Activated naive CD4-positive, alpha-beta T cell treated with anti-CD3 and anti-CD28 coated beads for 36 hours (primary cell): ENCODE measurements at regions not wholly inside any gene's neighbourhood (a gene's known extent, or its start where the extent isn't known, plus 50 kb on each side); places are given as distances from the start of the nearest gene placed in this dataset.
"Not testable (repeated sequence)": the region's sequence is repeated elsewhere in the genome, so short reads cannot be mapped to it uniquely, and the experiment has no call there.

Source experiments
- CTCF ChIA-PET: fragments of 350-600 bp; sonication (Branson Sonifier 250); formaldehyde crosslinking; loops from one replicate; lab custom pipeline; 2021; ENCODE audit warnings: antibody characterized with exemption; lab: Charles Lee
- DNase-seq: peaks from one replicate; pipeline ENCODE4 v3.0.0-alpha.2; 2020
- H3K27ac Mint-ChIP-seq: one replicate; pipeline ENCODE4 v1.8.0; 2021; ENCODE audit warnings: mild to moderate bottlenecking, mixed read lengths
- H3K27me3 Mint-ChIP-seq: one replicate; pipeline ENCODE4 v1.8.0; 2021; ENCODE audit warnings: low read depth, mixed read lengths
- H3K36me3 Mint-ChIP-seq: one replicate; pipeline ENCODE4 v1.8.0; 2021; ENCODE audit warnings: low read depth, mixed read lengths
- H3K4me1 Mint-ChIP-seq: one replicate; pipeline ENCODE4 v1.8.0; 2021; ENCODE audit warnings: low read depth, mixed read lengths
- H3K4me3 Mint-ChIP-seq: one replicate; pipeline ENCODE4 v1.8.0; 2021; ENCODE audit warnings: mild to moderate bottlenecking, moderate library complexity, mixed read lengths
- H3K9me3 Mint-ChIP-seq: one replicate; pipeline ENCODE4 v1.8.0; 2021; ENCODE audit warnings: mixed read lengths
- intact Hi-C: fragments of 100-400 bp; cut with micrococcal nuclease; formaldehyde crosslinking; loops from one replicate; pipeline ENCODE4 v1.15.1; 2023

DNA sequence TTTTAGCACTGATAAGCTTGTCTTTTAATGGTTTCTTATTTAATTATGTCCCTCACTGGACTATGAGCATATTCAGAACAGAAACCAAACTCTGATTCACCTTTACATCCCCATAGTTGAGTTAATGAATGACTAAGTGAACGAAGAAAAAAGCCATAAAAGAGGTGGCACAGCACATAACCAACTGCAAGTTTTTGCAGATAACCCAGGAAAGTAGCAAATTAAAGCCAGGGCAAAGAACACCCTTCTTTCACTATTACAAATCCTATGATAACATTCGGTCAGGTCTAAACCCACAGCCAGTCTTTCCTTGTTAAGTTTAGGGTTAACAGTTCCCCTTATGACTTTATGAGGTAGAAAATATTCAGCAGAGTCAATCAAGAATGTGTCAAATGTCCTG, 102.7 kb downstream of the RIN2 start:
- Mint-ChIP-seq H3K9me3 (no peaks in the 10 kb centered on the region), H3K27me3 (peaks cover 11% of the 10 kb centered on the region), H3K36me3 (no peaks in the 10 kb centered on the region), H3K27ac (no peak overlapping the region), H3K4me1 (no peaks in the 10 kb centered on the region), H3K4me3 (no peak overlapping the region)
- CTCF ChIA-PET: no interaction called here
- DNase-seq: no peak
- intact Hi-C loops: no loop called here

DNA sequence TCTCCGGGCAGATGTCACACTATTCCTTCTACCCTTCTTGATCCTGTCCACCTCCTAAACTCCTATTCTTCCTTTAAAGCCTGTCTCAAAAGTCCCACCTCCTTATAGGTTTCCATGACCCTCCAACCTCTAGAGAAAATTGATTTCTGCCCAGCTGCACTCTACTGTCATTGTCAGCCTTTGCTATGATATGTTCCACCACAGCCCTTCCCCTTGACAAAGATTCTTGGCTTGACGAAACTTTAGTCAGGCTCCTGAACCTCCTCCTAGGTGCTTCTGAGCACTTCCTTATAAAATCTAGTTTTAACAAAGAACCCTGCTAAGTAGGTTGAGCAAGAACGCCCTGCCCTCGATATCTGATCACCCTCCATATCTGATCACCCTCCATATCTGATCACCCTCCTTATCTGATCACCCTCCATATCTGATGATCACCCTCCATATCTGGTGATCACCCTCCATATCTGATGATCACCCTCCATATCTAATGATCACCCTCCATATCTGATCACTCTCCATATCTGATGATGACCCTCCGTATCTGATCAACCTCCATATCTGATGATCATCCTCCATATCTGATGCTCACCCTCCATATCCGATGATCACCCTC, 103.2 kb downstream of the RIN2 start:
- intact Hi-C loops: no loop called here
- no peak overlapping the region for H3K4me3 Mint-ChIP-seq
- H3K27ac Mint-ChIP-seq: no peak overlapping the region
- no peaks in the 10 kb centered on the region for H3K9me3 Mint-ChIP-seq
- no peak for DNase-seq
- H3K4me1 Mint-ChIP-seq: no peaks in the 10 kb centered on the region
- CTCF ChIA-PET: no interaction called here
- H3K36me3 Mint-ChIP-seq: no peaks in the 10 kb centered on the region
- peaks cover 11% of the 10 kb centered on the region for H3K27me3 Mint-ChIP-seq

DNA sequence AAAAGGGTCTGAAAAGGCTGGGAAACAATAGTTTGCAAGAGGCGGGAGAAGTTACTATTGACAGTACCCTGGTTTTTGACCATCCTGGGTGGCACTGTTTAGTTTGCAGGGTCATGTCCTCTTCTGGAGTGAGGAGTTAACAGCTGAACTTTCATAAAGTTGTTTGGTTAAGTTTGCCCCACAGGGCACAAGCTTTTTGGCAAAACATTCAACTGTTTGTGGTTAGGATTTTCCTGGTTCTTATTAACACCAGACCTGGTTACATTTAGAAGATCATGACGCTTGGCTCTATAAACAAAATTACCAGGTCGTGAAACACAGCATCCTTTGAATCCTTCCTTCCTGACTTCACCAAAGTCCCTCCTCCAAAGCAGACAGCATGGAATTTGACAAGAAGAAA, 106.1 kb downstream of the RIN2 start:
- CTCF ChIA-PET: no interaction called here
- H3K4me3 Mint-ChIP-seq: no peak overlapping the region
- no peaks in the 10 kb centered on the region for H3K36me3 Mint-ChIP-seq
- DNase-seq: no peak
- H3K27me3 Mint-ChIP-seq: peaks cover 14% of the 10 kb centered on the region
- H3K27ac Mint-ChIP-seq: no peak overlapping the region
- H3K9me3 Mint-ChIP-seq: no peaks in the 10 kb centered on the region
- intact Hi-C loops: no loop called here
- H3K4me1 Mint-ChIP-seq: no peaks in the 10 kb centered on the region

DNA sequence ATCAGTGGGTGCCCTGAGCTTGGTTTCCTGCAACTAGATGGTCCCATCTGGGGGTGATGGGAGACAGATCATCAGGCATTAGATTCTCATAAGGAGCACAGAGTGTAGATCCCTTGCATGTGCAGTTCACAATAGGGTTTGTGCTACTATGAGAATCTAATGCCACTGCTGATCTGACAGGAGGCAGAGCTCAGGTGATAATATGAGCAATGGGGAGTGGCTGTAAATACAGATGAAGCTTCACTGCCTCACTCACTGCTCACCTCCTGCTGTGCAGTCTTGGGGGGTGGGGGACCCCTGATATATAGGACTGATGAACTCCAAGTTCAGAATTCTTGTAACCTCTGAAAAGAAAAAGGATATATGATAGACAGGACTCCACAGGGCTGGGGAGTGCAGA, 108.0 kb downstream of the RIN2 start:
- Mint-ChIP-seq H3K36me3 (no peaks in the 10 kb centered on the region), H3K27ac (no peak overlapping the region), H3K27me3 (peaks cover 17% of the 10 kb centered on the region), H3K4me1 (no peaks in the 10 kb centered on the region), H3K4me3 (no peak overlapping the region), H3K9me3 (no peaks in the 10 kb centered on the region)
- intact Hi-C loops: no loop called here
- no peak for DNase-seq
- CTCF ChIA-PET: interaction anchor here (0.7 kb wide), 1 partner anchor 79 kb away, joined by 4 read pairs; no protein-coding TSS in a partner anchor

DNA sequence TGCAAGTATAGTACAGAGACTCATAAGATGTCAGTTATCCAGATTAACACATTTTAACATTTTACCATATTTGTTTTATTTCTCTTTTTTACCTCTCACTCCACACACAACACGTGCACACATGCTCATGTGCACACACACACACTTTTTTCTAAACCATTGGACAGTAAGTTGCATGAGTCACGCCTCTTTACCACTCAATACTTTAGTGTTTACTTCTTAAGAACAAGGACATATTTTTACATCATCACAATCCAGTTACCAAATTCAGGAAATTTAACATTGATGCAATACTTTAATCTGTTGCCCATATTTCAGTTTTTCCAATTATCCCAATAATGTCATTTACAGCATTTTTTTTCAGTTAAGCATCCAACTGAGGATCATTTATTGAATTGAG, 109.0 kb downstream of the RIN2 start:
- DNase-seq: no peak
- no peak overlapping the region for H3K27ac Mint-ChIP-seq
- CTCF ChIA-PET: no interaction called here
- no peaks in the 10 kb centered on the region for H3K36me3 Mint-ChIP-seq
- intact Hi-C loops: no loop called here
- H3K27me3 Mint-ChIP-seq: peaks cover 13% of the 10 kb centered on the region
- no peaks in the 10 kb centered on the region for H3K4me1 Mint-ChIP-seq
- H3K9me3 Mint-ChIP-seq: no peaks in the 10 kb centered on the region
- no peak overlapping the region for H3K4me3 Mint-ChIP-seq

DNA sequence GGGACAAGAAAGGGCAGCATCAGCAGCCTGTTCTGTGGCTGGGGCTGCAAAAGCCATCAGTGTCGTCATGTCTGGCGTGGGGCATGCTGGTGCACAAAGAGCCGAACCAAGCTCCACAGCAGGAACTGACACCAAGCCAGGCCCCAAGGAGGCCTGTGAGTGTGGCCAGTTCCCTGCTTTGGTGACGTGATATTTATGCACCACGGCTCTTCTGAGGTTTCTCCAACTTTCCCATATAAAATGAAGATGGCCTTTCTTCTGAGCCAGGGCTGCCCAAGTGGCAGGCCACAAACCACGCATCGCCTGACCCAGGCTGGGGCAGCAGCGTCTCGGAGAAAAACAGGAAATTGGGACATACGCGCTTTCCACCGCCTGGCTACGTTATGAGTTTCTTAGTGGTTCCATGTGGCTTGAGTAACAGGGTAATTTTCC, 109.9 kb downstream of the RIN2 start:
- Mint-ChIP-seq H3K4me3 (no peak overlapping the region), H3K4me1 (no peaks in the 10 kb centered on the region), H3K27me3 (peaks cover 9% of the 10 kb centered on the region), H3K9me3 (no peaks in the 10 kb centered on the region), H3K27ac (no peak overlapping the region), H3K36me3 (no peaks in the 10 kb centered on the region)
- CTCF ChIA-PET: no interaction called here
- DNase-seq: no peak
- intact Hi-C loops: no loop called here

DNA sequence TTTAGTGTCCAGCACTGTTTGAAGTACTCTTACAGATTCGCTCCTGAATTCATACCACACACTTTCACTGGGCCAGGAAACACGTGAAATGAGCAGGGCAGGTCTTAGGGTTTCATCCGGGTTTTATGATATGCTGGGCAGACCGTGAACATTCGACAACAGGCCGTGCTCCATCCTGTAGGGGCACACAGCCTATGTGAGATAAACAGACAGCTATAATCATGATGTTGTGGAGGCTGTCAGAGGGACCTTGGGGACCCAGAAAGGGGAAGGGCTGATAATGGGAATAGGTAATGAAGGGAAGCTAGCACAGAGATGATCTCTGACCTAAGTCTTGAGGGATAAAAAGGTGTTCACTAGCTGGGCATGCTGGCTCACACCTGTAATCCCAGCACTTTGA, 110.4 kb downstream of the RIN2 start:
- no peaks in the 10 kb centered on the region for H3K4me1 Mint-ChIP-seq
- no peak for DNase-seq
- no peaks in the 10 kb centered on the region for H3K9me3 Mint-ChIP-seq
- no peak overlapping the region for H3K27ac Mint-ChIP-seq
- CTCF ChIA-PET: no interaction called here
- no peak overlapping the region for H3K4me3 Mint-ChIP-seq
- peaks cover 9% of the 10 kb centered on the region for H3K27me3 Mint-ChIP-seq
- intact Hi-C loops: no loop called here
- H3K36me3 Mint-ChIP-seq: no peaks in the 10 kb centered on the region

DNA sequence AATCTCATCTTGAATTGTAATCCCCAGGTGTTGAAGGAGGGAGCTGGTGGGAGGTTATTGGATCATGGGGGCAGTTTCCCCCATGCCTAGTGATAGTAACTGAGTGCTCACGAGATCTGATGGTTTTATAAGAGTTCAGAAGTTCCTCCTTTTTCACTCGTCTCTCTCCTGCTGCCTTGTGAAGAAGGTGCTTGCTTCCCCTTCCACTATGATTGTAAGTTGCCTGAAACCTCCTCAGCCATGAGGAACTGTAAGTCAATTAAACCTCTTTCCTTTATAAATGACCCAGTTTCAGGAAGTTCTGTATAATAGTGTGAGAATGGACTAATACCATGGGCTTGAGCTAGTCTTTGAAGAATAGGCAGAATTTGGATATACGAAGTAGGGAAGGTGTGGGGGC, 113.9 kb downstream of the RIN2 start:
- no peak for DNase-seq
- no peak overlapping the region for H3K27ac Mint-ChIP-seq
- no peaks in the 10 kb centered on the region for H3K36me3 Mint-ChIP-seq
- intact Hi-C loops: no loop called here
- no peaks in the 10 kb centered on the region for H3K4me1 Mint-ChIP-seq
- peaks cover 2% of the 10 kb centered on the region for H3K9me3 Mint-ChIP-seq
- peaks cover 8% of the 10 kb centered on the region for H3K27me3 Mint-ChIP-seq
- CTCF ChIA-PET: interaction anchor here (0.5 kb wide), 1 partner anchor 139 kb away, joined by 4 read pairs; no protein-coding TSS in a partner anchor
- no peak overlapping the region for H3K4me3 Mint-ChIP-seq

DNA sequence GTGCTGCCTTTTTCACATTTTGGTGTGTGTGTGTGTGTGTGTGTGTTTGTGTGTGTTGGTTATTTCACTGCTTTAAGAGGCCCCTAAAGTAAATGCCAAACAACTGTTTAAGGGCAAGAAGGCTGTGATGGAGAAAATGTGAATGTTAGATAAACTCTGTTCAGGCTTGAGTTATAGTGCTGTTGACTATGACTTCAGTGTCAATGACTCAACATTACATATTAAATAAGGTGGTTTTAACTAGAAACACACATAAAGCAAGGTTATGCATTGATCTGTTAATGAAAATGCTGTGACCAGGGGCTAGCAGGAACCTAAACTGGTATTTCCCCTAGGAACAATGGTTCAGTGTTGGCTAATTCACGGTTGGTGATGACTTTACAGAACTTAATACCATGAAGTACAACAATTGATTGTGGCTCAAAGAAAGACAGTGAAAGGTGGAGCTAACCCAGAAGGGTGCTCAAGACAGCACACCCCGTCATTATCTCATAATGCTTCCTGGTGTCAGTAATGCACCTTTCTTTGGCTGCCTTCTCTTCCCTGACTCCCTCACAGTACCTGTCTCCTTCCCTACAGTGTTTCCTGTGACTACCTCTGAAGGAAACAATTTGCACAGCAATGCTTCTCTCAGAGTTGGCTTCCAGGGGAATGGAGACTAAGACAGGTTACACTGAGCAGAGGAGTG, 116.1 kb downstream of the RIN2 start:
- Mint-ChIP-seq H3K36me3 (no peaks in the 10 kb centered on the region), H3K4me1 (no peaks in the 10 kb centered on the region), H3K4me3 (no peak overlapping the region), H3K27me3 (peaks cover 5% of the 10 kb centered on the region), H3K27ac (no peak overlapping the region), H3K9me3 (peaks cover 2% of the 10 kb centered on the region)
- intact Hi-C loops: no loop called here
- CTCF ChIA-PET: no interaction called here
- DNase-seq: no peak

DNA sequence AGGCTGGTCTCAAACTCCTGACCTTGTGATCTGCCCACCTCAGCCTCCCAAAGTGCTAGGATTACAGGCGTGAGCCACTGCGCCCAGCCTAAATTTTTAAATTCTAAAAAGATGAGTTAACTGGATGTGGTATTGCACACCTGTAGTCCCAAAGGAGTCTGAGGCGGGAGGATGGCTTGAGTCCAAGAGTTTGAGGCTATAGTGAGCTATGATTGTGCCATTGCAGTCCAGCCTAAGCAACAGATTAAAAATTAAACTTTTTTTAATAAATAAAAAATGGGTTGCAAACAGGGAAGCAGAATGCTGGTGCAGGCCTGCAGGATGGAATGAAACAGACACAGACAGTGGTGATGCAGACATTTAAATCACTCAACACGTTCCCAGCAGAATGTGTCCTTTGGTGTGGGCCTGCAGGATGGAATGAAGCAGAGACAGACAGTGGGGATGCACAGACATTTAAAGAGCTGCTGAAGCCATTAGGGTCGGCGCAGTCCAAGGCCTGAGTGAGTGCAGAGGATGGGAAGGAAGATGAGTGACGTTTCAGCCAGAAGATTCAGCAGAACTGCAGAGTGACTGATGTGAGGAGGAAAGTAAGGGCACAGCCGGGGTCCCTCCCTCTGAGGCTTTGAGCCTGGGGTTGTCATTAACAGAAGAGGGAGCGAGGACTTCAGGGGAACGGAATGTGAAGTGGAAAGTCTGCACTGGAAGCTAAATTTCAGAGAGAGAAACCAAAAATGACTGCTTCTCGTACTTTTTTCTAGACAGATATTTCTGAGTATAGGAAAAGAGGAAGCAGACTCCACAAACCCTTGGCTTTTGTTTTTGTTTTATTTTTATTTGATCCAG, 117.5 kb downstream of the RIN2 start:
- Mint-ChIP-seq H3K36me3 (no peaks in the 10 kb centered on the region), H3K27me3 (peaks cover 2% of the 10 kb centered on the region), H3K4me3 (no peak overlapping the region), H3K9me3 (peaks cover 2% of the 10 kb centered on the region), H3K27ac (no peak overlapping the region), H3K4me1 (no peaks in the 10 kb centered on the region)
- DNase-seq: no peak
- intact Hi-C loops: no loop called here
- CTCF ChIA-PET: no interaction called here

DNA sequence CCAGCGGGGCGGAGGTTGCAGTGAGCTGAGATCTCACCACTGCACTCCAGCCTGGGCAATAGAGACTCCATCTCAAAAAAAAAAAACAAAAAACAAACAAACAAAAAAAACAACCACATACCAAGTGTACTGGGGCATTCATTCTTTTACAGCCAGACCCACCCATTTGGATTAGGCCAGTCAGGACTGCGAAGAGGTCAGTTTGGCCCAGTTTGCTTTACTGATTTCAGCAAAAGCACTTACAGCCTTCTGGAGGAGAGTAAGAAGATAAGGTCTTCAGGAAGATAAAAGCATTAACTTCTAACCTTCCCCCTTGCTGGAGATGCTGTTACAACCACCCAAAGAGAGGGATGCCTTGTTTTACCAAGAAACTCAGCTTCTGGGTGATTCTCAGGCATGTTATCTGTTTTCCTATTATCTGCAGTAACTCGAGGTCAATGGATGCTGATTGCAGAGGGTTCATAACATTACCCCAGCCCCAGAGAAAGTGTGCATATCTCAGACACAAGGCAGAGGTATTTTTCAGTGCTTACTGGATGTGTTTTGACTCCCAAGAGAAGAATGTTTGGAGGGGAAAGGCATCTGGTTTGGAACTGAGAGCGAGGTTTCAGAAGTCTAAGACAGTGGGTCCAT, 118.9 kb downstream of the RIN2 start:
- peaks cover 2% of the 10 kb centered on the region for H3K9me3 Mint-ChIP-seq
- no peaks in the 10 kb centered on the region for H3K36me3 Mint-ChIP-seq

DNA sequence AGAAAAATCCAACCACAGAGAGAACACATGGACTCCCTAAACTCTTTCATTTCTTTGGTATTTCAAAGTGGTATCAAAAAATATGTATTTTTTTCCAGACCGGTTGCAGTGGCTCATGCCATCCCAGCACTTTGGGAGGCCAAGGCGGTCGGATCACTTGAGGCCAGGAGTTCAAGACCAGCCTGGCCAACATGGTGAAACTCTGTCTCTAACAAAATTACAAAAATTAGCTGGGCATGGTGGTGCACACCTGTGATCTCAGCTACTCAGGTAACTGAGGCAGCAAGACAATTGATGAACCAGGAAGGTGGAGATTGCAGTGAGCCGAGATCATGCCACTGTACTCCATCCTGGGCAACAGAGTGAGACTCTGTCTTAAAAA, 121.8 kb downstream of the RIN2 start:
- DNase-seq: not testable (repeated sequence)

More for the DNA sequence above, 118.9 kb downstream of the RIN2 start:
- Mint-ChIP-seq H3K27me3 (peaks cover 2% of the 10 kb centered on the region), H3K4me3 (no peak overlapping the region), H3K4me1 (no peaks in the 10 kb centered on the region), H3K27ac (no peak overlapping the region)
- DNase-seq: no peak
- intact Hi-C loops: no loop called here
- CTCF ChIA-PET: no interaction called here

More for the DNA sequence above, 121.8 kb downstream of the RIN2 start:
- H3K9me3 Mint-ChIP-seq, H3K4me3 Mint-ChIP-seq, H3K27ac Mint-ChIP-seq, H3K27me3 Mint-ChIP-seq, H3K36me3 Mint-ChIP-seq, H3K4me1 Mint-ChIP-seq, CTCF ChIA-PET, intact Hi-C loops: not testable (repeated sequence)
